Neural progenitor cell (in vitro differentiated cells): ENCODE measurements at regions not wholly inside any gene's neighbourhood (a gene's known extent, or its start where the extent isn't known, plus 50 kb on each side); places are given as distances from the start of the nearest gene placed in this dataset.

ENCODE experiments used
- DNase-seq: peaks from one replicate; pipeline ENCODE4 v3.0.0-alpha.2; 2016; ENCODE audit warnings: low spot score
- H2AFZ ChIP-seq: fragments of 200-600 bp; sonication (generic); replicated peaks from 2 replicates; pipeline ENCODE4 v1.6.1; 2016; ENCODE audit warnings: antibody characterized with exemption
- H3F3A ChIP-seq: fragments of 200-600 bp; sonication (generic); 2 replicates; pipeline ENCODE4 v1.6.1; 2016; ENCODE audit warnings: antibody characterized with exemption, low read depth
- H3K27ac ChIP-seq: fragments of 200-600 bp; sonication (generic); 2 replicates; pipeline ENCODE4 v1.5.1; 2016; ENCODE audit warnings: mild to moderate bottlenecking
- H3K27me3 ChIP-seq: fragments of 200-600 bp; sonication (generic); 2 replicates; pipeline ENCODE4 v1.6.1; 2016; ENCODE audit warnings: mild to moderate bottlenecking, moderate library complexity
- H3K36me3 ChIP-seq: fragments of 200-600 bp; sonication (generic); 2 replicates; pipeline ENCODE4 v1.5.1; 2016
- H3K4me1 ChIP-seq: fragments of 200-600 bp; sonication (generic); 2 replicates; pipeline ENCODE4 v1.6.1; 2016; ENCODE audit warnings: mixed run types
- H3K4me2 ChIP-seq: fragments of 200-600 bp; sonication (generic); 2 replicates; pipeline ENCODE4 v1.6.1; 2016
- H3K4me3 ChIP-seq: fragments of 200-600 bp; sonication (generic); 2 replicates; pipeline ENCODE4 v1.5.1; 2016
- H3K79me2 ChIP-seq: fragments of 200-600 bp; sonication (generic); 2 replicates; pipeline ENCODE4 v1.6.1; 2016; ENCODE audit warnings: low read depth
- H3K9ac ChIP-seq: fragments of 200-600 bp; sonication (generic); 2 replicates; pipeline ENCODE4 v1.6.1; 2016
- H3K9me3 ChIP-seq: fragments of 200-600 bp; sonication (generic); 2 replicates; pipeline ENCODE4 v1.5.1; 2016; ENCODE audit warnings: low read depth
- H4K20me1 ChIP-seq: fragments of 200-600 bp; sonication (generic); 2 replicates; pipeline ENCODE4 v1.6.1; 2016; ENCODE audit warnings: low read depth
- H3K27ac Mint-ChIP-seq: 3 replicates; pipeline ENCODE4 v1.8.0; 2021; ENCODE audit warnings: mixed read lengths
- H3K27me3 Mint-ChIP-seq: 2 replicates; pipeline ENCODE4 v1.8.0; 2022; ENCODE audit warnings: low read depth, mild to moderate bottlenecking, inconsistent platforms, moderate library complexity, mixed read lengths; ENCODE audit not compliant: insufficient read depth
- H3K36me3 Mint-ChIP-seq: 3 replicates; pipeline ENCODE4 v1.8.0; 2021; ENCODE audit warnings: mixed read lengths
- H3K4me1 Mint-ChIP-seq: 3 replicates; pipeline ENCODE4 v1.8.0; 2021; ENCODE audit warnings: mixed read lengths
- H3K4me3 Mint-ChIP-seq: 3 replicates; pipeline ENCODE4 v1.8.0; 2021; ENCODE audit warnings: mild to moderate bottlenecking, moderate library complexity, mixed read lengths
- H3K9me3 Mint-ChIP-seq: 3 replicates; pipeline ENCODE4 v1.8.0; 2020; ENCODE audit warnings: mixed read lengths
- CTCF ChIP-seq: fragments of 200-600 bp; sonication (generic); IDR thresholded peaks from 2 replicates; pipeline ENCODE4 v1.5.1; 2017; ENCODE audit warnings: antibody characterized with exemption, mild to moderate bottlenecking
- EZH2 ChIP-seq: fragments of 200-600 bp; sonication (generic); IDR thresholded peaks from 2 replicates; pipeline ENCODE4 v1.6.1; 2017; ENCODE audit warnings: antibody characterized with exemption, mild to moderate bottlenecking, moderate library complexity
- EZH2phosphoT487 ChIP-seq: fragments of 200-600 bp; sonication (generic); IDR thresholded peaks from 2 replicates; pipeline ENCODE4 v1.6.1; 2017; ENCODE audit warnings: antibody characterized with exemption

- no peaks in the 10 kb centered on the region for H3K27me3 Mint-ChIP-seq
- H3K4me1 Mint-ChIP-seq: no peaks in the 10 kb centered on the region
Observed at GRCh38 chr12:23426328-23426727, 523.1 kb downstream of the SOX5 start.

DNA sequence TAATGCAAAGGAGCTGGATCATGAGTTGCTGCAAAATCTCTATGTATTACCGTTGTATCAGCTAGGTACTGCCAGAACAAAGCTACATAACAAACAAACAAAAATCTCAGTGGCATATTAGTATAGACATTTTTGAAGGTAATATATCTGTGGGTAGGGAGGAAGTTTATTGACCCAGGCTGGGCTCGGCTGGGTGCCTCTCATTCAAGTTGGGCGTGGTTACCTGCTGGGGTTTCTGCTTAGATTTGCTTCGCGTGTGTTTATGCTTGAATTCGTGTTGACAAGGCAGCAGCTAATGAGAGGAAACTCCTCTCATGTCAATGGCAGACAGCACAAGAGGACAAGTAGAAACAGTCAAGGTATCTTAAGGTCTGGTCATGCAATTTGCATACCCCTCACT is 520.7 kb downstream of the SOX5 start:
- no peak overlapping the region for H3K4me3 ChIP-seq
- H3K27ac Mint-ChIP-seq: no peak overlapping the region

More at GRCh38 chr12:23426328-23426727, 523.1 kb downstream of the SOX5 start:
- H3K4me3 ChIP-seq: no peak overlapping the region
- no peak overlapping the region for H3K27ac ChIP-seq
- H3K4me1 ChIP-seq: no peaks in the 10 kb centered on the region
- no peaks in the 10 kb centered on the region for H3F3A ChIP-seq
- Mint-ChIP-seq H3K4me3 (no peak overlapping the region), H3K36me3 (no peaks in the 10 kb centered on the region), H3K9me3 (no peaks in the 10 kb centered on the region), H3K27ac (no peak overlapping the region)
- no peak overlapping the region for H2AFZ ChIP-seq
- H3K27me3 ChIP-seq: no peaks in the 10 kb centered on the region
- TF ChIP-seq CTCF: no peak
- no peaks in the 10 kb centered on the region for H4K20me1 ChIP-seq
- no peaks in the 10 kb centered on the region for H3K9me3 ChIP-seq
- H3K4me2 ChIP-seq: no peak overlapping the region
- no peaks in the 10 kb centered on the region for H3K36me3 ChIP-seq
- H3K79me2 ChIP-seq: no peaks in the 10 kb centered on the region
- DNase-seq: no peak
- no peak overlapping the region for H3K9ac ChIP-seq

GRCh38 chr12:23431006-23431405 is 518.5 kb downstream of the SOX5 start:
- no peak overlapping the region for H3K27ac Mint-ChIP-seq
- no peaks in the 10 kb centered on the region for H3K4me1 Mint-ChIP-seq
- no peak overlapping the region for H3K9ac ChIP-seq
- no peak overlapping the region for H3K4me3 Mint-ChIP-seq
- H3K79me2 ChIP-seq: no peaks in the 10 kb centered on the region
- H3K9me3 ChIP-seq: no peaks in the 10 kb centered on the region
- H3K27me3 ChIP-seq: no peaks in the 10 kb centered on the region
- H2AFZ ChIP-seq: no peak overlapping the region
- no peaks in the 10 kb centered on the region for H3K36me3 Mint-ChIP-seq
- H3K27me3 Mint-ChIP-seq: no peaks in the 10 kb centered on the region
- H3K4me3 ChIP-seq: no peak overlapping the region
- TF ChIP-seq EZH2phosphoT487: no peak
- no peaks in the 10 kb centered on the region for H3F3A ChIP-seq
- no peaks in the 10 kb centered on the region for H4K20me1 ChIP-seq
- no peak overlapping the region for H3K4me2 ChIP-seq
- no peaks in the 10 kb centered on the region for H3K36me3 ChIP-seq
- no peaks in the 10 kb centered on the region for H3K4me1 ChIP-seq
- no peaks in the 10 kb centered on the region for H3K9me3 Mint-ChIP-seq
- no peak overlapping the region for H3K27ac ChIP-seq
- DNase-seq: no peak

More for the DNA sequence above, 520.7 kb downstream of the SOX5 start:
- Mint-ChIP-seq H3K9me3 (no peaks in the 10 kb centered on the region), H3K27me3 (no peaks in the 10 kb centered on the region), H3K4me3 (no peak overlapping the region), H3K4me1 (no peaks in the 10 kb centered on the region), H3K36me3 (no peaks in the 10 kb centered on the region)
- Histone ChIP-seq H3K4me2 (no peak overlapping the region), H2AFZ (no peak overlapping the region), H3F3A (no peaks in the 10 kb centered on the region), H3K9ac (no peak overlapping the region), H4K20me1 (no peaks in the 10 kb centered on the region), H3K27ac (no peak overlapping the region), H3K27me3 (no peaks in the 10 kb centered on the region), H3K9me3 (no peaks in the 10 kb centered on the region), H3K79me2 (no peaks in the 10 kb centered on the region), H3K36me3 (no peaks in the 10 kb centered on the region), H3K4me1 (no peaks in the 10 kb centered on the region)
- DNase-seq: no peak
- TF ChIP-seq EZH2 (no peak), CTCF (no peak), EZH2phosphoT487 (no peak)

DNA sequence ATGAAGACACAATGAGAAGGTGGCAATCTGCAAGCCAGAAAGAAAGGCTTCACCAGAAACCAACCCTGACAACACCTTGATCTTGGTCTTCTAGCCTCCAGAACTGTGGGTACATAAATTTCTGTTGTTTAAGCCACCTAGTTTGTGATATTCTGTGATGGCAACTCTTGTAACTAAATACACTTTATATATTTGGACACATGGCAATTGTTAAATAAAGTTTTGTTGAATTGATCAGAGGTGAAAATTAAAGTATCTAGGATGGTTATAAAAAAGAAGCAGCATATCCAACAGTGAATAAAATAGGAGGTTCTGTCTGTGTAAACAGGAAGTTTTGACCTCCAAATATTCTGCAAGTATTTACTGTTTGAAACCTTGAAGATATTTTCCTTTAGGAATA is 516.3 kb downstream of the SOX5 start:
- no peak overlapping the region for H3K4me3 Mint-ChIP-seq
- H3K9me3 Mint-ChIP-seq: no peaks in the 10 kb centered on the region
- TF ChIP-seq CTCF: no peak
- no peak for TF ChIP-seq EZH2phosphoT487
- no peak for TF ChIP-seq EZH2
- no peaks in the 10 kb centered on the region for H3K79me2 ChIP-seq
- H3K9ac ChIP-seq: no peak overlapping the region
- no peaks in the 10 kb centered on the region for H3K27me3 ChIP-seq
- no peak for DNase-seq
- H3K4me3 ChIP-seq: no peak overlapping the region
- H2AFZ ChIP-seq: no peak overlapping the region
- H4K20me1 ChIP-seq: no peaks in the 10 kb centered on the region
- no peak overlapping the region for H3K27ac ChIP-seq
- no peaks in the 10 kb centered on the region for H3K9me3 ChIP-seq
- no peaks in the 10 kb centered on the region for H3K36me3 ChIP-seq
- H3K27me3 Mint-ChIP-seq: no peaks in the 10 kb centered on the region
- H3K4me2 ChIP-seq: no peak overlapping the region
- no peaks in the 10 kb centered on the region for H3K4me1 Mint-ChIP-seq
- no peak overlapping the region for H3K27ac Mint-ChIP-seq
- no peaks in the 10 kb centered on the region for H3K36me3 Mint-ChIP-seq
- H3F3A ChIP-seq: no peaks in the 10 kb centered on the region
- H3K4me1 ChIP-seq: no peaks in the 10 kb centered on the region
